ENCODE measurements at regions not wholly inside any gene's neighbourhood (a gene's known extent, or its start where the extent isn't known, plus 50 kb on each side); places are given as distances from the start of the nearest gene placed in this dataset.

- TF ChIP-seq ZNF274 (IDR thresholded peaks at IDR 0.05; ENCODE audit: low read depth, low read length) (no peak), YY1 (IDR thresholded peaks at IDR 0.05; ENCODE audit: insufficient read depth, insufficient read length) (no peak), SUZ12 (IDR thresholded peaks at IDR 0.05; ENCODE audit: extremely low read depth, insufficient read depth, insufficient read length) (no peak)
Observed at GRCh38 chr2:238615187-238615586, 188.5 kb downstream of the ASB1 start.

All from NT2/D1 (cell line).